GM21576 (cell line): ENCODE measurements at regions not wholly inside any gene's neighbourhood (a gene's known extent, or its start where the extent isn't known, plus 50 kb on each side); places are given as distances from the start of the nearest gene placed in this dataset.

Experiments
- ATAC-seq: cut with Tn5 transposase; IDR thresholded peaks from one replicate; pipeline ENCODE4 v1.9.1; 2021; ENCODE audit warnings: mild to moderate bottlenecking, moderate library complexity; ENCODE audit not compliant: unreplicated experiment

DNA sequence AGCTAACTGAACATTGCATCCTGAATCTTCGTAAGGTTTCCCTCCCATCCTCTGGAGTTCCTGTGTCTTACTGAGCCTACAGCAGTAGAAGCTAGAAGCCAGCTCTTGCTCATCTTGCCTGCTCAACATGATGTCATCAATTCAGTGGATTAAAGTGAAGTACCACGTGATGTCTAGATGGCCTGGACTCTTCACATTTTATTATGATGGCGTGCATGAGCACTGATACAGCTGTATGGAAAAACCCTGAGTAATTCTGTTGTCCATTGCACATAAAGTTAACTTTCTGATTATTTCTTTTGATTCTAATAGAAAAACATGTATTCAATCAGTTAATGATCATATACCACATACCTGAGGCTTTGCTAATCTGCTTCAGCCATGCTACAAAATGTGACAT is 2387.7 kb upstream of the TENM3 start:
- no peak for ATAC-seq

DNA sequence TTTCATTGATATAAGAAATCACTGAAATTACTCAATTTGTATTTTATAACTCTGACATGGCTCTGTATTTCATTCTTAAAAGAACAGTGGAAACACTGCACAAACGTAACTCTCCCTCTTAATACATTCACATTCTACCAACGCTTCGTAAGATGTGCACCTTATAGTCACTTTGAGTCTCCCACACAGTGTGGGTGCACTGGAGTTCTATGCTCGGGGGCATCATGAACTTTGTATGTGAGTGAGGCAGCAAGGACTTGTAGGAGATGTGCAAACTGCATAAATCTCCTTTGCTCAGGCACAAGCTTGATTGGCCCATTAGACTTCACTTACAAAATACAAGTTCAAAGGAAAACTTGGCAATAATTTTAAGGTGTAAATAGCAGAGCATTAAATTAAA is 2385.0 kb upstream of the TENM3 start:
- ATAC-seq: no peak

DNA sequence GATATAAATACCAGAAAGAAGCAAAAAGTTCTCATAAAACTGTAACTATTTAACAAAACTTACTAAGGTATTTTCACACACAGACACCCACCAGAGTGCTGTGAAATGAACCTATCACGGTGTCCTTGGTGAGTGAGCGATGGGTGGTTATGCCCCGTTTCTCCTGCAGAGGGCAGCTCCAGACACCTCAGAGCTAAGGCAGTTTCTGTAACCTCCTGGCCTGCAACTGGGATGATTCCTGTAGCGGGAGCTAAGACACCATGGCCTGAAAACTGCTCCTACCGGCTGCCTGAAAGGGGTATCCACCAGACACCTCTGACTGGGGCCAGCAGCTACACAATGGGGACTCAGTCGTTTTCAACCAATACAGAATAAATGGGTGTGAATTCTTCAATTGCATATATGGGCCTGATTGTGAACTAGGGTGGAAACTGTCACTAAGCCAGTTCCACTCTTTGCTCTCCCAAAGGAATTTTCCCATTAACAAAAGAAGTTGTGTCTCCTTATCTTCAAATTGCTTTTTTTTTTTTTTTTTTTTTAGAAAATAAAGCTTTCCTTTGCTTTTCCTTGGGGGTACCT is 2375.8 kb upstream of the TENM3 start:
- peak; percentile 84 for ATAC-seq

DNA sequence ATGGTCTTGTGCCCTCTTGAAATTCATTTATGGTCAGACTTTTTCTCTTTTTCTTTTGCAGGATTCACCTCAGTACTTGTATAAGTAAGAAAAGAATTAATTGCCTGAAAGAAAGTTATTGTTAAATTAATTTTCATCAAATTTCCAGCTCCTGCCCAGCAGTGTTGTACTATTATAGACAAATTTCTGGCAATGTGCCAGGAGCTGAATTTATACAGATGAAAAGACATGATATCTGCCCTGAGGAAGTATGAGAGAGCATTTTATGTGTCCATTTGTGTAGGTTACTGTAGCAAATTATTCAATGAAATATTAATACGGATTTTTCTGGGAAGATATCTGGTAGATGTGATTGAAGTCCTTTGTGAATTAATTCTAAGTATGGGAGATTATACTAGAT is 2371.5 kb upstream of the TENM3 start:
- ATAC-seq: no peak

DNA sequence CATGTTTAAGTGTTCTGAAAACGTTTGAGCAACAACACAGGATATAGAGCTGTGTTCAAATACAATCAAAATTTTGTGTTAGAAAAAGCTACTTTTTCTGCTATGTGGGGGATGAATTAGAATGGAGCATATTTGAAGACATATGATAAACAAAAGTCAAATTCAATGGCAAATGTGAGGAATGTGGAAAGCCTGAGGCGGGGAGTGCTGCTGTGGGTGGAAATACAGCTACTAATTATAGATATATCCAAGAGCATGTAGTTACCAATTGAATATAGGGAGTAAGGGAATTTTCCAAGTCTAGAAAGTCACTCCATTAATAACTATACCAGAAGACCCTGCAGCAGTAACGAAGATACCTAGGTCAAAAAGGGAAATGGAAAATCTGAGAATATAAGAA is 2370.4 kb upstream of the TENM3 start:
- no peak for ATAC-seq

DNA sequence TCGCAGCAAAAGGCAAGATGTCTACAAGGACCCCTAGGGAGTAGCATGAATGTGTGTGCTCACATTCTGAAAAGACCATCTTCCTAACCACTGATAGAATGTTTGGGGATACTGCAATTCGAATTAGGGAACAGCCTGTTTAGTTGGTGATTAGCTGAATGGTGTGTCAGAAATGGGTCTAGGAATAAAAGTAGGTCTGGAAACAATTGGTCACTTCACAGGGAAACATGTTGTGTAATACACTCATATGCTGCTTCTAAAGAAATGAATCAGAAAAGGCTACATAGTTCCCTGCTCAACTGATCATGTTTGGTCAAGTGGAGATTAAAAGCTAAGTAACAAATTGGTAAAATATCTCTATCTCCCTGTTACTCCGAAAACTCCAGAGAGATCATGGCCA is 2362.4 kb upstream of the TENM3 start:
- ATAC-seq: no peak

DNA sequence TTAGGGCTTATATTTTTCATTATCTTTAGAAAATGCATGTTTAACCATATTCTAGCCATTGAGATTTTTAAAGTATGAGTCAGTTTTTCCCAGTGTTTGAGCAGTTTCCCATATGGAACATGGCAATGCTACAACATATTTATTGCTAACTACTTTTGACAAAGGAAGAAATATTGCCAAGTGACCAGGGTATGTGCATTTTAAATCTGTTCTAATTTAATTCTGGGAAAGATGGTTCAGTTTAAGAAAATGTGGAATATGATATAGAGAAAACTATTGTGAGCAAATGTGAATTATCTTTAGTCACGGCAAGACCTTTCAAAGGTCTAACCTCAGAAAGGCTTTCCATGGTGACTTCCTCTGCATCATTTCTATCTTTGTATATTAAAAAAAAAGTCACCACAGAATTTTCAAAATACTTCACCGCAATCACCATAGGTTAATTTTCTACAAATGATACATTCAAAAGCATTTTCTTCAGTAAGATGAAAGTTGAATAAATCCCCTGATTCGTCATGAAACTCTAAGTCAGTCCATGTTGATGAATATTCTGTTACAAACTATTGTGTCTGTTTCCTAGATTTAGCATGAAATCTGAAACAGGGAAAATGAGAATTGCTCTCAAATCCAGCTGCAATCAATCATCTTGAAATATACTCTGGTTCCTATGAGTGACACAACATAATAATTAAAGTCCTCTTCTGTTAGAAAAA is 2349.0 kb upstream of the TENM3 start:
- no peak for ATAC-seq

DNA sequence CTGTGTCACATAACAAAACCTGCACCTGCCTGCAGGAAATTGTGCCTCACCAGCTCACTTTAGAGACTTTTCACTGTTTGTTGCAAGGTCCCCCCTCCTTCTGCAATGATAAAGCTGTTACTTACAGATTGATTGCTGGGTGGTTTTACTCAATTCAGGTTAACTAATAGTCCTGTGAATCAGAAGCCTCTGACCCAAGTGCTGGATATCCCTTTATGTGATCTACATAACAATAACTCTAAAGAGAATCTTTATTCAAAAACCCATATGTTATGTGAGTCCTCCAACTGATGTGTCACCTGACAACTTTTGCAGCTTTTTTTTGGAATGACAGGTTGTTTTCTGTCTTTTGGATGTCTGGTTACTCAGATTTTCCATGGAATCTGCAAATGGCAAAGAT is 2323.6 kb upstream of the TENM3 start:
- no peak for ATAC-seq

DNA sequence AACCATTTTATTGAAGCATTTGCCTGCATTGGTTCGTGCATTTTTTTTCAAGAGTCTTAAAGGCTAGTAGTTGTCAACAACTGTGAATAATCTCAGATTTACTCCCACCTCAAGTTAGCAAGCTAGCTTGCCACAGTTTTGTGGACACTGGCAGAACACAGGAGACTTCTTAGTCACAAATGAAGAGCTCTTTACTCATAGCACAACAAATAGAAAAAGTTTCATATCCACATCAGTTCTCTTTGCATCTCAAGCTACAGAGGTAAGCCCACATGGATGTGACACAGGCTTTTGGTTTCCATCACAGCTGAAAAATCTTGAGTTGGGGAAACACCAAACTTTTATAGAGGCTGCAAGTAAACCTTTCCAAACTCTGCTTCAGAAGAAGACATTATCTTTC is 2315.7 kb upstream of the TENM3 start:
- no peak for ATAC-seq

DNA sequence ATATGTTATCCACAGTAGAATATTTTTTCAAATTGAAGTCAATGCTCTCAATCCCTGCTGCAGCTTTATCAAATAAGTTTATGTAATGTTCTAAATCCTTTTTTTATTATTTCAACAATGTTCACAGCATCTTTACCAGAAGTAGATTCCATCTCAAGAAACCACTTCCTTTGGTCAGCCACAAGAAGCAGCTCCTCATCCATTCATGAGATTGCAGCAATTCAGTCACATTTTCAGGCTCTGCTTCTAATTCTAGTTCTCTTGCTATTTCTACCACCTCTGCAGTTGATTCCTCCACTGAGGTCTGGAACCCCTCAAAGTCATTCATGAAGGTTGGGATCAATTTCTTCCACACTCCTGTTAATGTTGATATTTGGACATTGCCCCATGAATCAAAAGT is 2301.3 kb upstream of the TENM3 start:
- no peak for ATAC-seq

DNA sequence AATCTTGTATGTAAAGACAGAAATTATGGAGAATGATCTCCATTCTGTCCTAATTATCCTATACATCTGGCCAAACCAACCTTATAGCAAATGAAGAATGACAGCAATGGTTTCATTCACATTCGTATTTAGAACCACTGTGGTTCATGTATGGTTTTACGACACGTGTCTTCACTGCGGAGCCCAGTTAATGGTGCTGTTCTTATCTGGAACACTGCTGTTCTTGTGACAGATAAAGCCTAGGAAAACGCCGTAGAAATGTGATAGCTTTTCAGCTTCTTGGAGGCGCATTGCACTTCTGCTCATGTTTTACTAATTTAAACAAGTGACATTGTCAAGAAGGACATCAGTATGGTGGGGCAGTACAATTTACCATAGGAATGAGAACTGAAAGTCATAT is 2266.4 kb upstream of the TENM3 start:
- no peak for ATAC-seq

DNA sequence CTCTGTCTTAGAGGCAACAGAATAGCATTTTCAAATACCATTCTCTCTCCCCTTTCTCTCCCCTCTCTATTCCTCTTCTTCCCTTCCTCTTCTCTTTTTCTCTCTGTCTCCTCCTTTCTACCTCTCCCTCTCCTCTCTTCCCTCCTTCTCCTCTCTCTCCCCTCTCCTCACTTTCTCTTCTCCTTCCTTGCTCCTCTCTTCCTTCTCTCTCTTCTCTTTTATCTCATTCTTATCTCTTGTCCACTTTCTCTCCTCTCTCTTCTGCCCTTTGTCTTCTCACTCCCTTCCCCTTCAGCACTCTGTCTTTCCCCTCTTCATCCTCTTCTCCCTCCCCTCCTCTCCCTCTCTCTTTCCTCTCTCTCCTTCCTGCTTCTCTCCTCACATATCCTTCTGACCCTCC is 2265.8 kb upstream of the TENM3 start:
- ATAC-seq: no peak

DNA sequence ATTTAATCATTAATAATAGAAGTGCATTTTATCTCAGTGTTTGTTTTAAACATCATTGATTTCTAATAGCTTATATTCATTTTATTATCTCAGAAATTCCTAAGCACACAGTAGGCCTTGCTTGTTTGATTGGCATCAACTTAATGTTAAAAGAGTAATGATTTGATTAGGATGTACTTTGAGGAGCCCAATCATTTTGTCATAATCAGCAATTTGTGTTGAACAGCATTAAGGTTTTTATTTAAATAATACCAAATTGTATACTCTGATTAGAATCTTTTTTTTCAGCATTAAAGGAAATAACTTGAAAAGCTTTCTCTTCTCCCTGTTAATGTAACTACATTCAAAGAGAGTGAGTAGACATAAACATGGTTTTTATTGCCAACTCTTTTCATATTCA is 2262.0 kb upstream of the TENM3 start:
- no peak for ATAC-seq

DNA sequence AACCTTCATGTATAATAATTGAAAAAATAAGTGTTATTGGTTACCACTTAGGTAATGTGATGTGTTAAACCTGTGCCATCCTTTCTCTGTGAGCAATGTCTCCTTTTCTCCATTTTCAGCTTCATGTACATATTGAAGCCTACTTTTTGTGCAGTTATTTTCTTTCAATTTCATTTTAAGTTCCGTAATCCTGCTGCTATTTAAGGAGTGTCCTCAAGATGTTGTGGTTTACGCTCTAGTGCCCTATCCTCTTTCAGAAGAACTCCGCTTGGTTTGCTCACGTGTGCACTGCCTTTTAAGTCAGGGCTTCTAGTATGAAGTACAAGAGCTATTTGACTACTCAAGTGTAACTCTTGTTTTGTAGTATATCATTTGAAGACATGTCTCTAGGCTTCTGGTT is 2253.2 kb upstream of the TENM3 start:
- ATAC-seq: peak; percentile 99

DNA sequence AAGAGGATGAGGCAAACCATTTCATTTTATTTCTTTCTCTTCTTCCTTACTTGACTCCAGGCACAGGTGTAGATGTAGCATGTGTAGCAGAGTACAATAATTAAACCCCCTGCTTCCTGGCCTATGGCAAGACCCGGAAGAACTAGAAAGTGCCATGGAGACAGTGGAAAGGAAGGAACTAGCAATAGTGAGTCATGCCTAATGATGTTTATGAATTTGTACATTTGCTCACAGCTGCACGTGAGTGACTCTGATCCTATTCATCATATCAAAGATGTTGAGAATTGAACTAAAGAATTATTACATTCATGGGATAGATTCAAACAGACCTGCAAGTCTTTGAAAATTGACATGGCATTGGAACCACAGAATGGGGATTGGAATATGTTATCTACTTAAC is 2233.9 kb upstream of the TENM3 start:
- no peak for ATAC-seq

DNA sequence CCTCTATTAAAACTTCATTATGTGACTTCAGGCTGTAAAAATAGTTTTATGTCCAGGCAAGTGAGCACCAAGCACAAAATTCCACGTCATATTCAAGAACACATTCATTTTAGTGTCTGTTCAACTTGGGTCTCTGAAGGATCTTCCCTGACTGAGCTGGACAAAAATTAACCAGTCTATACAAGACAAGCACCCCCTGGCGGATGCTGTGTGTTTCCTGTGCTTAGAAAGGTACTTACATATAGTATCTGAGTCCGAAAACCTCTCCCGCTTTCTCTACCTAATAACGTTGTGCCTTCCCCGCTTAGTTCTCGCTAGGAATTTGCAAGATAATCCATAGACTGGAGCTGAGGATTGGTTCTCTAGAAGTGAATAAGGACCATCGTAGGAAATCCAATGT is 2214.5 kb upstream of the TENM3 start:
- ATAC-seq: no peak

DNA sequence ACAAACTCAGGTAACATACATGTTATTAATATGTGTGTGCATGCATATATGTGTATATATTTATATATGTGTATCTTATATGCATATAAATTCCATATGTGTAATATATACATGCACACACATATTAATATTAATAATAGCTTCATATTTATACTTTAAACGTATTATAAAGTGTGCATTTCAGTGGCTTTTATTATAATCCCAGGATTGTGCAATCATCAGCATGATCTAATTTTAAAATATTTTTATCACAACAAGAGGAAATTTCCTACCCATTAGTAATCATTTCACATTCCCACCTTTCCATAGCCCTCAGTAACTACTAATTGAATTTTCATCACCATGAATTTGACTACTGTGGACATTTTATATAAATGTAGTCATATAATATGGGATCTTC is 2211.9 kb upstream of the TENM3 start:
- ATAC-seq: no peak

DNA sequence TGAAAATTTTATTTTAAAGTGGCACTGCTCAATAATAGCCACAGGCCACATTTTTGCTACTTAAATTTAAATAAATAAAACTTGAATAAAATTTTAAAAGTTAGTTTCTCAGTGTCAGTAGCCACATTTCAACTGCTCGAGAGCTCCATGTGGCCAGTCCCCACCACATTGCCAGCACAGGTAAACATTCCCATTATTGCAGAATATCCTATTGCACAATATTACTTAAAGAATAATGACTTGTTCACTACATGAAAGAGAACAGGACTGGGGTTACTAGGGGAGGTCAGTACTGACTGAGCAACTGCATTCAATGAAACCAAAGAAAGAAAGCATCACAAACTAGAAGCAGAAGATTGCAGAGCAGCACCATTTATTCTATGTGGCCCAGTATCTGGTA is 2201.6 kb upstream of the TENM3 start:
- no peak for ATAC-seq

DNA sequence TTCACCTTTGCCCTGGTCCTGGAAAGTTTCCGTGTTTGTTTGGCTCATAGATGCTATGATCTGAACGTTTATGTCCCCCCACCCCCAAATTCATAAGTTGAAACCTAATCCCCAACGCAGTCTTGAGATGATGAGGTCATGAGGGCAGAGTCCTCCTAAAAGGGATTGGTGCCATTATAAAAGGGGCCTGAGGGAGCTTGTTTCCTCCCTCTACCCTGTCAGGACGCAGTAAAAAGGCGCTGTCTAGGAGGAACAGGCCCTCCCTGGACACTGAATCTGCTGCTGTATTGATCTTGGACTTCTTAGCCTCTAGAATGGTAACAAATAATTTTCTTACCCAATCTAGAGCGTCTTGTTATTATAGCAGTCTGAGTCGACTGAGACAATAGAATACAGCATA is 2190.6 kb upstream of the TENM3 start:
- ATAC-seq: no peak

DNA sequence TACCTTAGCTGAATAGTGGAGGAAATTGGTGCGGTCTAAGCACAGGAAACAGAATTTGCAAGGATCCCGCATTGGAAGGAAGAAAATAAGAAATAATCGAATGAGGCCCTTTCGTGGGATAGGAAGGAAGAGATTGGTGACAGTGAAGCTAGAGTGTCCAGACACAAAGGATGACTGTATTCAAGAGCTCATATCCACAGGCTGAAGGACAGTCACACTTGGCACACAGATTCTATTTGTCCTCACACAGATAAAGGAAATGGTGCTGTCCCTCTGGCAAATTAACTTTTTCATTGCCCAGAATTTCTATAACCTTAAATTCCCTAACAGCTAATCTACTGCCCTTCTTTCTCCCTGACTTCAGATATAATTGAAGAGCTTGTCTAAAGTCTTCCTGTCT is 2188.9 kb upstream of the TENM3 start:
- ATAC-seq: no peak

DNA sequence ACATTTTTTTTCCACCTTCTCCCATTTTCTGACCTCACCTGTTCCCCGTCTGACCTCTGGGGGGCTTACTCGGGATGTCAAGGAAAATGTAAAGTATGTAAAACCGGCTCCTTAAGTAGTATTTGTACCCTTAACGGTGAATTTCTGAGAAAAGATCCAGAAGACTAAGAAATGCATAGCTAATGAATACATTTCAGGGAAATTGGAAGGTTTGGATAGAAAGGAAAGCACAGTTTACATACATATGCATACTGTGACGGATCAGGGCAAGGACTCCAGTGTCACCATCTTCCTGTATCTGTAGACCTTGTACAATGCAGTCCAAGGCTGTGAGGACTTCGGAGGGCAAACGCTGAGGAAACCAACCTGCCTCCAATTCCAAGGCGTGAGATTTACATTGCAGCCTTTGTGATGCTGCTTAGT is 2185.9 kb upstream of the TENM3 start:
- ATAC-seq: no peak

DNA sequence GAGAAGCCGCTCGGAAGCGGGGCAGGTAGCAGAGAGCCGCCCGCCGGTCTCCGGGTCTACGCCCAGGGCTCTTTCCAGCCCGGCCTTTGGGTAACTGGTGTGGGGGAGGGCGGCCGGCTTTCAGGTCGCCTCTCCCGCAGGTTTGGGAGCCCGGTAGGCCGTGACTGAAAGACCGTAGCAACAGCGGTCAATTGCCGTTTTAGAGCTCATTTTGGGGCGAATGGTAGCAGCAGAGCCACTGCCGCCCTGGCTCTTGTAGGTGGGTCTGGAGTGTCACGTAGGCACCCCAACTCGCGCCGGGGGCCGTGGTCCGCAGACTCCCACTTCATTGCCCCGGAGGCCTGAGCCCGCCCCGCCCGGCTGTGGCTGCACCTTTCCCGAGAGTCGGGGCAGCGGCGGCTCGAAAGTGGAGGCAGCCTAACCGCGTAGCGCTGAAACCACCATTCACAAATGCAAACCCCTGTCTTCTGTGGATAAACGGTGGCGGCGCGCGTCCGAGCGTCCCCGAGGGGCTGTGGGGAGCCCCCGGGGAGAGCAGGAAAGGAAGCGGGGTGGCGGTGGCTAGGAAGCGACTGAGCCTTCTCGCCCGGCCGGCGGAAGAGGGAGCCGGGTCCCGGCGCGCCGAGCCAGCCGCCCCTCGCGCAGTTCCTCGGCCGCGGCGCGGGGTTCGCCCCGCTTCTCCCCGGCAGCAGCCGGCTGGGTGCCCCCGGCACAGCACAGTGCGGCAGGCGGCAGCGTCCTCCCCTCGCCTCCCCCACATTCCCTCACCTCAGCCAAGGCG is 2185.1 kb upstream of the TENM3 start:
- peak; percentile 63 for ATAC-seq
